ENCODE measurements at regions not wholly inside any gene's neighbourhood (a gene's known extent, or its start where the extent isn't known, plus 50 kb on each side); places are given as distances from the start of the nearest gene placed in this dataset.

DNA sequence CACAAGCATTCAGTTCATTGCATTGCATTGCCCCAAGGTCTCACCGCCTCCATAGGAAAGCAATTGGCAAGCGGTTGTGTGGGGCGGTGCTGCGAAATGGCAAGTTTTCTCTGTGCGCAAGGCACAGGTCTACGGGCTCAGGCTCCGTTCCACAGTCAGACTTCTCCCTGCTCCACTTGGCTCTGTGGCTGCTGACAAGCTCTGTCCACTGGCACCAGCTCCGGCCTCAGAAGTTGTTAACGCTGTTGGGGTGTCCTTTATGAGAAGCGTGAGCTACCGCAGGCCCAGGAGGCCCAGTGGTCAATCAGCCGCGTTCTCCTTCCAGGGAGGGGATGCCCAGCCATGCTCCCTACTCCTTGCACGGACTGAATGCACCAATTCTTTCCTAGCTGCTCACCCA lies 87.0 kb upstream of the GATA6 start:
- no peaks in the 10 kb centered on the region for H3K27me3 ChIP-seq (replicated peaks)
- H3K27ac ChIP-seq, result no peak overlapping the region
- no peak overlapping the region for H3K4me3 ChIP-seq
- peaks cover 4% of the 10 kb centered on the region; the same call in 1 of the 2 replicates for H3K9me3 ChIP-seq (replicated peaks)
- H3K4me1 ChIP-seq (replicated peaks), result no peaks in the 10 kb centered on the region
- no peak for DNase-seq (ENCODE audit: low read depth in 1 of 2, low spot score in 2 of 2)
- H3K36me3 ChIP-seq, result no peaks in the 10 kb centered on the region

DNA sequence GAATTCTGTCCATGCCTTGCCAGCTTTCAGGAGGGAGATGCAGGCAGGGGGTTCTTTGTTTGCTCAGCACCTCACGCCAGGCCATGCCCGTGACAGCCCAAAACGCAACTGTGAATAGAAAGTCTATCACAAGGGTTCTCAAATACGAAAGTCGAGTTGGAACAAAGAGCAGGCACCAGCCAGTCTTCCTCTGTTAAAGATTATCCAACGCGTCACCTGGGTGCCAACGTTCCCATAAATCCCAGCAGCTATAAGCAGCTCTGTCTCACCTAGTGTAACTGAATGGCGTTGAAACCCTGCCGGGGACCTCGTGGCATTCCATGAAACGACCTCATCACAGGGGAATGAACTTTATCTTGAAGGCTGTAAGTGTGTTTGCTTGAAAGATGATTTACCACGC lies 84.8 kb upstream of the GATA6 start:
- no peak overlapping the region for H3K27ac ChIP-seq
- DNase-seq (ENCODE audit: low read depth in 1 of 2, low spot score in 2 of 2), result no peak

DNA sequence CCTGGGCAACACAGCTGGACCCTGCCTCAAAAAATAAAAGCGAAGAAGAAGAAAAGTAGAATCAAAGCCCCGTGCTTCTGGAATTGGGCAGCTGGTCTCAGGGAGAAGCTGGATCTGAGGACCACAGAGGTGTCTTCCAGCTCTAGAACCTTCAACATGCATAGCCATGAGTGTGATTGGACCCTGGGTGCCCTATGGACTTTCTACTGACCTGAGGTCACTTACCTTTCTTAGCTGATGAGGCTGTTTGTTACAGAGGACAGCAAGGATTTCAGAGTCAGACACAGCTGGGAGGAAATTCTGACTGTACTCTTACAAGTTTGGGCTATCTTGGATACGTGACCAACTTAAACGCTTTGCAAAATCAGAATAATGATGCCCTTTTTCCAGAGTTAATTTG lies 82.4 kb upstream of the GATA6 start:
- no peak for DNase-seq (ENCODE audit: low read depth in 1 of 2, low spot score in 2 of 2)
- H3K27ac ChIP-seq, result no peak overlapping the region
- 0 out of 2 replicates have a peak, but pooled peaks cover under 1% of the 10 kb centered on the region for H3K27me3 ChIP-seq (replicated peaks)
- H3K4me1 ChIP-seq (replicated peaks), result no peaks in the 10 kb centered on the region
- no peak overlapping the region for H3K4me3 ChIP-seq
- no peaks in the 10 kb centered on the region for H3K36me3 ChIP-seq
- H3K9me3 ChIP-seq (replicated peaks), result peaks cover 4% of the 10 kb centered on the region; the same call in 1 of the 2 replicates

More for the DNA sequence above, 84.8 kb upstream of the GATA6 start:
- H3K27me3 ChIP-seq (replicated peaks), result no peaks in the 10 kb centered on the region
- H3K4me3 ChIP-seq, result no peak overlapping the region
- H3K9me3 ChIP-seq (replicated peaks), result peaks cover 4% of the 10 kb centered on the region; the same call in 1 of the 2 replicates
- H3K36me3 ChIP-seq, result no peaks in the 10 kb centered on the region
- H3K4me1 ChIP-seq (replicated peaks), result no peaks in the 10 kb centered on the region

DNA sequence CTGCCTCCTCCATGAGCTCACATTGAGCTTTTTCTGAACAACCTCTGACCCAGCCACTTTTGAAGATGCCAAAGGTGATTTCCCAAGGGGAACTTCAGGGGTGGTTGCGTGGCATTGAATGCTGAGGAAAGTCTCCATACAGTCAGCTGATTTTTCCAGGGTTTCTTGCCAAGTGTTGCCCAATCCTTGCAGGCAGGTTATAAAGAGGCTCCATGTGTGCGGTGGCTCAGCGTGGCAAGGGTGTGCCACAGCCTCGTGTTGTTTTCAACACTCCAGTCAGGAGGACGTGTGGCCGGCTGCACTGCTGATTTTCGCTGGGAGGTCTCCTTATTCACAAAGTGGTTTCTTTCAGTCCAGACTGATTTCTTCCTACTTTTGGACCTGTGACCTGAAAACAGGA lies 81.4 kb upstream of the GATA6 start:
- H3K27me3 ChIP-seq (replicated peaks), result peaks cover 5% of the 10 kb centered on the region; the same call in 1 of the 2 replicates
- H3K4me1 ChIP-seq (replicated peaks), result no peaks in the 10 kb centered on the region
- no peak for DNase-seq (ENCODE audit: low read depth in 1 of 2, low spot score in 2 of 2)
- no peak overlapping the region for H3K27ac ChIP-seq
- H3K4me3 ChIP-seq, result no peak overlapping the region
- no peaks in the 10 kb centered on the region for H3K36me3 ChIP-seq
- peaks cover 4% of the 10 kb centered on the region; the same call in 1 of the 2 replicates for H3K9me3 ChIP-seq (replicated peaks)

DNA sequence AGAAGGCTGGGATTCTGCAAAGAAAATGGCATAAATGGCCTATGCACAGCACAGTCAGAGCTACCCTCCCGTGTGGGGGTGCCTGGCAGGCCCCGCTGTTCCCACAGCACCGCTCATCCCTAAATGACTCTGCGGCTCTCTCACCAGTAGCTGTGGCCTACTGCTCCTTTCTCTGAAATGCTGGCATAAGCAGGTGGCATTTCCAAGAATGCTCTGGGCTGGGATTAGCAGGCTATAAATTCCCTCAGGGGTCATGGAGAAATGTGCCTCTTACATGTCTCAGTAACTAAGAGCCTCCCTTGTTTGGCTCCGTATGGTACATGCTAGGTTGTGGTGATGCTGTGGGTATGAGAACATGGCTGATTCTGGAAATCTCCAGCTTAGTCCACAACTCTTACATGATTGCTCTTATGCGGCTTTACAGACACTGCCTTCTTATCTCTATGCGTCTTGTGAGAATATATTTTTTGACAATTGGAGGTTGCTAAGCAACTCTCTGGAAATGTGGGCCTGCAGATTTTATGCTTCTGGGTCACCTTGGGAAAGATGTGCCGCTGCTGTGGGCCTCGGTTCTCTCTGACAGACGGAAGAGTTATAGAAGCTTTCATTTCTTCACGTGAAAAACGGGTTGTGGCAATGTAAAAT lies 80.3 kb upstream of the GATA6 start:
- Histone ChIP-seq H3K27ac (no peak overlapping the region), H3K27me3 (replicated peaks) (peaks cover 14% of the 10 kb centered on the region; the same call in 1 of the 2 replicates), H3K9me3 (replicated peaks) (no peaks in the 10 kb centered on the region), H3K4me1 (replicated peaks) (no peaks in the 10 kb centered on the region), H3K36me3 (no peaks in the 10 kb centered on the region), H3K4me3 (no peak overlapping the region)
- DNase-seq (ENCODE audit: low read depth in 1 of 2, low spot score in 2 of 2), result no peak

DNA sequence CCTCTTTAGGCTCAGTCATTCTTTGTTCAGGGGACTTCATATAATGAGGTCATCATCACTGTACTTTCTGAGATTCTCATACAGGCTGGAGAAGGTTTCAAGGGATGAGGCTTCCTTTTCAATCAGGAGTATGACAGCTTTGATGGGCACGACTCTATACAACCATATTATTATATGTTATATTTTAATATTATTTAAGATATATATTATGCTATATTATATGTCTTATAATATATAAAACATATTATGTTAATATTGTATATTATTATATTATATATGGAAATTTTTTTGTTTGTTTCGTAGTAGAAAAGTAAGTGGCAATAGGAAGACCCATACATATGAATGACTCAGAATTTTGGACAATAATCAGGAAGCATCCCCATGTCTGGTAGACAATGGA lies 78.0 kb upstream of the GATA6 start:
- H3K4me1 ChIP-seq (replicated peaks), result no peaks in the 10 kb centered on the region
- no peak overlapping the region for H3K4me3 ChIP-seq
- H3K27me3 ChIP-seq (replicated peaks), result peaks cover 14% of the 10 kb centered on the region
- H3K27ac ChIP-seq, result no peak overlapping the region
- no peak for DNase-seq (ENCODE audit: low read depth in 1 of 2, low spot score in 2 of 2)
- H3K36me3 ChIP-seq, result no peaks in the 10 kb centered on the region
- H3K9me3 ChIP-seq (replicated peaks), result no peaks in the 10 kb centered on the region

DNA sequence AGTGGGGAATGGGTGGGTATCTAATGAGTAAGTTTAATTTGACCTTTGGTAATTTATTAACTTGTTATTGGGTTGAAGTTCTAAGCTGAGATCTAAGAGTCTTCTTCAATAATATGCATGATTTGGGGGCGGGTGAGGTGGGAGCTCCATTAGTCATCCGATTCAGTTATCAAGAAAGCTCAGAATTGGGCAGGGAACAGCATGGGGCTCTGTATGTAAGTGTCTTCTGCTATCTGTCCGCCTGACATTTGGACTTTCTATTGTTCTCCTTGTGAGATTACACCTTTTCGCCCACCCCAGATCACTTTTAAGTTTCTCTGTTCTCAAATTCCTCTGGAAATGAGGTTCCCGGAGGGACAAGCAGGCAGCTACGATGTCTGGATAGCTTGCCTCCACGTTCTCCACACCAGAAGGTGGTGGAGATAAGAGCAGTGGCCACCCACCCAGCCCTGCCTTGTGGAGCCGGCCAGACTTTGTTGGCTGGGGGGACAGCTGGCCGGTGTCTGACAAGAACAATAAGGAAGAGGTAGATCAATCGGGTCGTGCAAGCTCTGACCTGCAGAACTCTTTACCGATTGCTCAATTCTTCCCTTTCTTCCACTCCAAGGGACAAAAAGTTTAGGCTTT lies 75.5 kb upstream of the GATA6 start:
- no peak for DNase-seq (ENCODE audit: low read depth in 1 of 2, low spot score in 2 of 2)
- H3K4me3 ChIP-seq, result no peak overlapping the region
- no peak overlapping the region for H3K27ac ChIP-seq
- H3K36me3 ChIP-seq, result no peaks in the 10 kb centered on the region
- peaks cover 17% of the 10 kb centered on the region for H3K27me3 ChIP-seq (replicated peaks)
- no peaks in the 10 kb centered on the region for H3K4me1 ChIP-seq (replicated peaks)
- H3K9me3 ChIP-seq (replicated peaks), result no peaks in the 10 kb centered on the region

DNA sequence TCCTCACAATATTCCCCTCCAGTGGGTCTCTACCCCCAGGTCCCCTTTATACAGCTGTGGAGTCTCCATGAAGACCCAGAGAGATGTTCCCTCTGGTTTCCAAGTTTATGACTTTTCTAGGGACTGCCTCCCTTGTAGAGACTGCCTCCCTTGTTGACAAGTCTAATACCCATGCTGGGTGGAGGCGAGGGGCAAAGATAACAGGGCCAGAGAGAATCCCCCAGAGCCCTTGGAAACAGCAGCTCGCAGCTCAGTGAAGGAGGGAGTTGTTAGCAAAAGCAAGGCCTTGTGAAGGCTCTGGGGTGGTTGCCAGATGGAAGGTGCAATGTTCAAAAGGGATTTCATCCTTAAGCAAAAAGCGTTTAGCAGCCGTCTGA lies 75.0 kb upstream of the GATA6 start:
- no peak for DNase-seq (ENCODE audit: low read depth in 1 of 2, low spot score in 2 of 2)
- no peaks in the 10 kb centered on the region for H3K4me1 ChIP-seq (replicated peaks)
- H3K36me3 ChIP-seq, result no peaks in the 10 kb centered on the region
- H3K9me3 ChIP-seq (replicated peaks), result no peaks in the 10 kb centered on the region
- no peak overlapping the region for H3K4me3 ChIP-seq
- H3K27ac ChIP-seq, result no peak overlapping the region
- H3K27me3 ChIP-seq (replicated peaks), result peaks cover 17% of the 10 kb centered on the region

DNA sequence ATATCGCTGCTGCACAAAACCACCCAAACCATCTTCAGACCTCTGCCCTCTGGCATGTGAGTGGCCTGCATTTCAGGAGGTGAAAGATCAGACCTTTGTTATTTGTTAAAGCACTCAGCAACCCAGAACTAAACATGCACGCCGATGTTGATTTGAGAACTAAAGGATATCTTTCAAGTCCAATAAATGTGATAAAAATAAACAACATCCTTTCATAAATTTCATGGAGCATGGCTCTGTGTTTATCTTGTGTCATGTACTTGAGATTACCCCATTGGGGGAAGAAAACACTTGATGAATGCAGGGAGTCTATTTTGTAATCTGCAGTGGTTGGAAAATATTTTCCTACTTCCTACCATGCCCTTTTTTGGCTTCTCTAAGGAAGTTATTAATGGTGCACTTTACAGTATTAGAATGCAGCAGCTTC lies 70.8 kb upstream of the GATA6 start:
- H3K4me3 ChIP-seq, result no peak overlapping the region
- no peaks in the 10 kb centered on the region for H3K36me3 ChIP-seq
- H3K27ac ChIP-seq, result no peak overlapping the region
- H3K27me3 ChIP-seq (replicated peaks), result peaks cover 11% of the 10 kb centered on the region
- no peaks in the 10 kb centered on the region for H3K9me3 ChIP-seq (replicated peaks)
- no peaks in the 10 kb centered on the region for H3K4me1 ChIP-seq (replicated peaks)
- DNase-seq (ENCODE audit: low read depth in 1 of 2, low spot score in 2 of 2), result no peak

DNA sequence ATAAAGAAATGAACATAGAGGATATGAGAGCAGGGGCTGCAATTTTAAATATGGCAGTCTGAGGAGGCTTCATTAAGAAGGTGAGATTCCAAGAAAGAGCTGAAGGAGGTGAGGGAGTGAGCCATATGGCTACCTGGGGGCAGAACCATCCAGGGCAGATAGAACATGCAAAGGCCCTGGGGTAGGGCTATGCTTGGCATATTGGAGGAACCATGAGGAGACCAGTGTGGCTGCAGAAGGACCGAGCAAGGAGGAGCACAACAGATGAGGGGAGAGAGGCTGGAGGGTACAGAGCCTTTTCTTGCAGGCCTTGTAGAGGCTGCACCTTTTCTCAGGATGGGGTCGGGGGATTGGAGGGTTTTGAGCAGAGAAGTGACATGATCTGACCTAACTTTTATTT lies 69.5 kb upstream of the GATA6 start:
- H3K27me3 ChIP-seq (replicated peaks), result peaks cover 8% of the 10 kb centered on the region; the same call in 1 of the 2 replicates
- no peak overlapping the region for H3K4me3 ChIP-seq
- no peaks in the 10 kb centered on the region for H3K4me1 ChIP-seq (replicated peaks)
- H3K9me3 ChIP-seq (replicated peaks), result no peaks in the 10 kb centered on the region
- no peak overlapping the region for H3K27ac ChIP-seq
- no peak for DNase-seq (ENCODE audit: low read depth in 1 of 2, low spot score in 2 of 2)
- H3K36me3 ChIP-seq, result no peaks in the 10 kb centered on the region

DNA sequence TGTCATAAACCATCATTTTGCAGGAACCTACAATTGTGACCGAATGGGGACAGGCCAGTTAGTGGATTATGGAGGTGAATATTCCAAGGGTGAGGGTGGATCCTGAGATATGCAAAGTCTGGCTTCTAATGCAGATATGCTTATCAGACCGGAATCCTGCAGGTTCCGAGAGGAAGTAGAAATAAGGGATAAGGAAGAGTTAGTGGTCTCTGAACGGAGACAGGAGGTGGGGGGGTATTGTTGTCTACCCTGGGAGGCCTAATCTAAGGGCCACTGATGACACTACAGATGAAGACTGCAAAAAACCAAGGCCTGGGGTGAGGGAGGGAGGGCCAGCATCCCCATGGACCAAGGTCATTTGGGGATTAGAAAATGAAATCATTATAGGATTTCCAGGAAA lies 67.7 kb upstream of the GATA6 start:
- no peak overlapping the region for H3K4me3 ChIP-seq
- DNase-seq (ENCODE audit: low read depth in 1 of 2, low spot score in 2 of 2), result no peak
- peaks cover 8% of the 10 kb centered on the region; the same call in 1 of the 2 replicates for H3K27me3 ChIP-seq (replicated peaks)
- H3K36me3 ChIP-seq, result no peaks in the 10 kb centered on the region
- H3K27ac ChIP-seq, result no peak overlapping the region
- H3K4me1 ChIP-seq (replicated peaks), result no peaks in the 10 kb centered on the region
- H3K9me3 ChIP-seq (replicated peaks), result no peaks in the 10 kb centered on the region

DNA sequence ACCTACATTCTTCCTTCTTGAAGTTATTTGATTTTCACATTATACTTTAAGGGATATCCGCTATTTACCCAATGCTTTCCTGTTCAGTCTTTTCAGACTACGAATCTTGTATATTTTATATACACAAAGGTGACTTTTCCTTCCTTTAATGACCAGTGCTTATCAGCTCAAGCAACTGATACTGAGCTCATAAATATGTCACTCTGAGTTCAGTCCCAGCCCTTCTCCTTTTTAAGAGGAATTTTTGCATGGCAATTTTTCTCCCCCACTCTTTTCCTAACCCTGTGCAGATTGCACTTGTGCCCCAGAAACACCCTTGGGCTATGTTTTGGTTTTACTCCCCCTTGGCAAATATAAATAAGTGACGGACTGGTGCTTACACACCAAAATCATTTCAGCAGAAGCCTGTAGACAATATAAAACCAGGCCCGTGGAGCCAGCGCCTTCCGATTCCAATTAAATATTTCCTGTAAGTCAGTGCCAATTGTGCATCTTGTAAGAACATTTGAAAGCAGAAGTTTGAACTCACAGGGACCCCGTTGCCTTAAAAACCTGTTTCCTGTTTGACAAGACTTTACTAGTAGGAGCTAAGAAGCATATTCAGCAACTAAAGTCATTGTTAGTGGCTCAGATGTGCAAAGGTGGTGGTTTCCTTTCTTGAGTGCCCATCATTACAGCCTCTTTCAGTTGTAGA lies 66.3 kb upstream of the GATA6 start:
- H3K36me3 ChIP-seq, result no peaks in the 10 kb centered on the region
- no peaks in the 10 kb centered on the region for H3K4me1 ChIP-seq (replicated peaks)
- DNase-seq (ENCODE audit: low read depth in 1 of 2, low spot score in 2 of 2), result no peak
- no peaks in the 10 kb centered on the region for H3K9me3 ChIP-seq (replicated peaks)
- no peak overlapping the region for H3K27ac ChIP-seq
- no peak overlapping the region for H3K4me3 ChIP-seq
- peaks cover 5% of the 10 kb centered on the region; the same call in 1 of the 2 replicates for H3K27me3 ChIP-seq (replicated peaks)

DNA sequence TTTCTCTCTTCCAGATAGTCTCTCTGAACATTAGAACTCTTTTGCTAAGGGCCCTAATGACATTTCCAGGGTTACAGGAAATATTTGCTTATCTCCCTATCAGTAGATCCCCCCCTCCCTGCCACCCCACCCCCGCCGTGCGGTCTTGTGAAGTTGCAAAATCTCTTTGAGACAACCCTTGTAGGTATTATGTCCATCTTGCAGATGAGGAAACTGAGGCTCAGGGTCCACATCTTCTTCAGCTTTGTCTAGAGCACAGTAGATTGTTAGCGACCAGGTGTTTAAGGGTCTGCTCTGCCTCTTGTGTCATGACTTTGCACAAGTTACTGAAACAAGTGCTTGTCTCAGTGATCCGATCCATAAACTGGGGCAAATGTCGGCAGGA lies 65.8 kb upstream of the GATA6 start:
- no peaks in the 10 kb centered on the region for H3K4me1 ChIP-seq (replicated peaks)
- no peak for DNase-seq (ENCODE audit: low read depth in 1 of 2, low spot score in 2 of 2)
- H3K4me3 ChIP-seq, result no peak overlapping the region
- no peak overlapping the region for H3K27ac ChIP-seq
- peaks cover 5% of the 10 kb centered on the region; the same call in 1 of the 2 replicates for H3K27me3 ChIP-seq (replicated peaks)
- no peaks in the 10 kb centered on the region for H3K9me3 ChIP-seq (replicated peaks)
- no peaks in the 10 kb centered on the region for H3K36me3 ChIP-seq

Data from SJSA1 (cell line).